IMR-90 (cell line): ENCODE measurements at regions not wholly inside any gene's neighbourhood (a gene's known extent, or its start where the extent isn't known, plus 50 kb on each side); places are given as distances from the start of the nearest gene placed in this dataset.
A peak's percentile ranks its signal among the peaks of the same experiment; 100 is the strongest.

Experiments used
- CEBPB ChIP-seq: IDR thresholded peaks from 2 replicates; pipeline ENCODE4 v1.6.1; 2012; ENCODE audit warnings: low read depth, low read length, improper control_type of control experiment
- MAZ ChIP-seq: IDR thresholded peaks from 2 replicates; pipeline ENCODE4 v1.6.1; 2012; ENCODE audit warnings: low read depth, mild to moderate bottlenecking, low read length, improper control_type of control experiment, moderate library complexity, borderline replicate concordance
- POLR2A ChIP-seq: IDR thresholded peaks from 2 replicates; pipeline ENCODE4 v1.6.1; 2012; ENCODE audit warnings: mild to moderate bottlenecking, low read depth, low read length
- RAD21 ChIP-seq: IDR thresholded peaks from 2 replicates; pipeline ENCODE4 v1.6.1; 2012; ENCODE audit warnings: low read length, improper control_type of control experiment
- RFX5 ChIP-seq: IDR thresholded peaks from 2 replicates; pipeline ENCODE4 v1.8.0; 2012; ENCODE audit warnings: low read depth, mild to moderate bottlenecking, low read length, moderate library complexity
- TF ChIP-seq, protein P1 (sequence below): conservative IDR thresholded peaks from 2 replicates; pipeline ENCODE4 v1.5.1; 2012; ENCODE audit warnings: mild to moderate bottlenecking, low read depth, low read length, improper control_type of control experiment

DNA sequence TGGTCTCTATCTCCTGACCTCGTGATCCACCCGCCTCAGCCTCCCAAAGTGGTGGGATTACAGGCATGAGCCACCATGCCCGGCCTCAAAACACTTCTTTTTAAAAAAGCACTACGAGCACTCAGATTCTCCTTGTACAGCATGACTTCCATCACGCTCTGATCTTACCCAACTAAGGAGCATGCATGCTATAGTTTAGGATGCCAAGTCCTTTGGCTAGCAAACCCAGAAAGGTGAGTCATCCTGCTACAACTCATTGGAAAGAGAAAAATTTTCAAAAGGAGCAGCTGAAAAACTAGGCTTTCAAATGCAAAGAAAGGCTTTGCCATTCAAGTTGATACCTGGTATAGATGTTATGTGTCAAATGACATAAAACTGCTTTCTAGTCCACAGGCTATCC, 70.3 kb upstream of the PRICKLE2 start:
- TF ChIP-seq CEBPB (peak; percentile 81), RAD21 (no peak), RFX5 (no peak), POLR2A (no peak), MAZ (no peak)
- TF ChIP-seq, protein P1, sequence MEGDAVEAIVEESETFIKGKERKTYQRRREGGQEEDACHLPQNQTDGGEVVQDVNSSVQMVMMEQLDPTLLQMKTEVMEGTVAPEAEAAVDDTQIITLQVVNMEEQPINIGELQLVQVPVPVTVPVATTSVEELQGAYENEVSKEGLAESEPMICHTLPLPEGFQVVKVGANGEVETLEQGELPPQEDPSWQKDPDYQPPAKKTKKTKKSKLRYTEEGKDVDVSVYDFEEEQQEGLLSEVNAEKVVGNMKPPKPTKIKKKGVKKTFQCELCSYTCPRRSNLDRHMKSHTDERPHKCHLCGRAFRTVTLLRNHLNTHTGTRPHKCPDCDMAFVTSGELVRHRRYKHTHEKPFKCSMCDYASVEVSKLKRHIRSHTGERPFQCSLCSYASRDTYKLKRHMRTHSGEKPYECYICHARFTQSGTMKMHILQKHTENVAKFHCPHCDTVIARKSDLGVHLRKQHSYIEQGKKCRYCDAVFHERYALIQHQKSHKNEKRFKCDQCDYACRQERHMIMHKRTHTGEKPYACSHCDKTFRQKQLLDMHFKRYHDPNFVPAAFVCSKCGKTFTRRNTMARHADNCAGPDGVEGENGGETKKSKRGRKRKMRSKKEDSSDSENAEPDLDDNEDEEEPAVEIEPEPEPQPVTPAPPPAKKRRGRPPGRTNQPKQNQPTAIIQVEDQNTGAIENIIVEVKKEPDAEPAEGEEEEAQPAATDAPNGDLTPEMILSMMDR = no peak
